GM21381 (cell line): ENCODE measurements at regions not wholly inside any gene's neighbourhood (a gene's known extent, or its start where the extent isn't known, plus 50 kb on each side); places are given as distances from the start of the nearest gene placed in this dataset.

ENCODE experiments used
- ATAC-seq: cut with Tn5 transposase; IDR thresholded peaks from one replicate; pipeline ENCODE4 v1.9.1; 2021; ENCODE audit warnings: mild to moderate bottlenecking, moderate library complexity; ENCODE audit not compliant: unreplicated experiment

DNA sequence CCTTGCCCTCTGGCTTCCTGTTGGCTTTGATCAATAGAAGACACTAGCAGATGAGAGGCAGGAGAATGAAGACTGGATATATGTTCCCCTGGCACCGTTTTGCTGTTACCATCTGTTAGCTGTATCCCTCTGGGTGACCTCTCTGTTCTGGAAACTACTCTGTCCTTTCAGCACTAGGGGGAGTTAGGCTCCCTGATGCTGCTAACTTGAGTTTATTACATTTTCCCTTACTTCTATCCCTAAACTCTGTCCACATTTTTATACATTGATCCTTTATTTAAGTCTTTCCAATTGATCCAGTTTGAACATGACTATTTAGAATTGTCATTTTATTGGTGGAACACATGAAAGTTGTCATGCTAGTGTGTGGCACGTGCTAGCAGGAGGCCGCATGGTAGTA is 1014.3 kb upstream of the CDH2 start:
- no peak for ATAC-seq

DNA sequence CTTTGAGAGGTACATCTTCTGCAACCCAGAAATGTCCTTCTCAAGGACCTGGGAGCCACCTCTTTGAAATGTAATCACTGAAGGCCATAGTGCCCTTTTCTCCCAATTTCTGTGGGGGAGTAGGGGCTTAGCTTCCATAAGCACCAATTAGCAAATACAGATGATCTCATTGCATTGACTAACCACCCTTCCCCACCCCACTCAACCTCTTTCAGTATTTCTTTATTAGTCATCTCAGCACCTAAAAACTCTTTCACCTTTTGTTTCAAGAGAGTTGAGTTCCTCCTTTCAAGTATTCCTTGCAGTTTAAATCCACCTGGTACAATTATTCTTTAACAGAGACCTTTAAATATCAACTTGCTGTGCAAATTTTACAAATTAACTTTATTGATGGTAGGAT is 1011.8 kb upstream of the CDH2 start:
- no peak for ATAC-seq

DNA sequence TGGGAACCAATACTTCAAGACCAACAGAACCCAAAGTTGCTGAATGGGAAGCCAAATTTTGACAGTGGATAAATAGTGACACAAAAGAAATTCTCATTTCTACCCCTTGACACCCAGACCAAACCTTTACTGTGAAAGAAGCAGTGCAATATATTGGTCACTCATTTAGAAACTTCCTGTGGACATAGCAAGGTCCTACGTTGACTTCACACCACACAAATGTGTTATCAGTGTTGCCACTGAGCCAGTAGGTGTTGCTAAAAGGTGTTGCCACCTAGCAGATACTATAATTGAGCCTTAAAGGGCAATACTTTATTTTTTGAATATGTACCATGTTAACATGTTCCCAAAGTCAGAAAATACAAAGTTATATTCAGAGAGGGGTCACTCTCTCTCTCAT is 1008.9 kb upstream of the CDH2 start:
- no peak for ATAC-seq

DNA sequence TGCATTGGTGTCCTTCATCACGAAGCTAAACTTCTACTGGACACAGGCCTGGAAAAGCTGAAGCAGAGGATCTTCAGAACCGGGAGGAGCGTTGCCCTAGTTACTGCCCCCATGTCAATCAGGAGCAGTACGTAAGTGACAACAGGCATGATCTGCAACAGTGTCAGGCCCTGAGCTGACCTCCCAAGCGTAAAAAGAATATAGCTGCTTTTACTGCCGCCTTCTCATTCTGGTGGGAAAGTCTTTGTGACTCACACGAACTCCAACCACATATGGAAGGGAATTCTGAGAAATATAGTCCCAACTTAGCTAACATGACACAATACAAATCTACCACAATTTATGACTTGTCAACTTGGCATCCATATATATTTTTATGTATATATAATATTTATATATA is 1007.7 kb upstream of the CDH2 start:
- no peak for ATAC-seq

DNA sequence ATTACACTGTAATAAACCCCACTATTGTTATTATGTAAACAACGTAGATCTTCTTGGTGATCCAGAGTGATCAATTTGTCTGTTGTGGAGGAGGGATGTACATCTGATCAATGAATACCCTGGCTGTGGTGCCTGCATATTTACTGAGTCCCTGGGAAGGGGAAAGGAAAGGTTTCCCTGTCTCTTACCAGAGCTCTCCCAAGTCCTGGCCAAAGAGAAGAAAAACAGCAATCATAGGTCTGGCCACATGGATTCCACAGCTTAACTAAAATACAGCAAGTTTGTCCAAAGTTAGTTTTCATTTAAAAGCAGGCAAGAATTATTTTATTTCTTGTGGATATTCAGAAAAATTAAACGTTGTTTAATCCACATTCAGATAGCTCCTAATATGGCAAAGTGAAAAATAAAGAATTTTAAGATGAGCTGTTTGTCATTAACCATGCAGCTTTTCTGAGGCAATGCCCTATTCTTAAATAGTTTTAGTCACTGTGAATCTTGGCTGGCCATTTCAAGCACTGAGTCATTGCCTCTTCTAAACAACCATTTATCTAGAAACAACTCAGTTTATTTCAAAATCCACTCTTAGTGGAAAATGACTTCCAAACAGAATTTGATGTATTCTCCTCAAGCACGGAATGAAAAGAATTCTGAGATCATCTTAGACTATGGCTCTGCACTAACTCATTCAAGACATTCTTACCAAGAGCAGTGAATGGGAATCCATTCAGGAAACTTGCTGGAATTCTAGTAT is 1004.4 kb upstream of the CDH2 start:
- no peak for ATAC-seq

- no peak for ATAC-seq
These were observed 999.8 kb upstream of the CDH2 start for GRCh38 chr18:29176681-29177080.

- no peak for ATAC-seq
These were observed 998.0 kb upstream of the CDH2 start for GRCh38 chr18:29174891-29175290.

DNA sequence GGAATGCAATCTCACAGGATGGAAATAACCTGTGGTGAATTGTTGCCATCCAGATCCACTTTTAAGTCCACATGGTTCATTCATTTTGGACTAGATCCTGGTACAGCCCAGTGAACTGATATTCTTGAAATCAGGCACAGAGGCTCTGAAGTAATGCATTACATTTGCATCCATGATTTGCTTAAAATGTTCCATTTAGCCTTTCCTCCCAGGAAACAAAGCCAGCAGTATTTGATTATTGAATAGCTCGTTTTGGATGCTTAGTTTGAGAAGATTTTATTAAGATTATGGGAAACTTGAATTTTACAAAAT is 995.8 kb upstream of the CDH2 start:
- ATAC-seq = no peak

DNA sequence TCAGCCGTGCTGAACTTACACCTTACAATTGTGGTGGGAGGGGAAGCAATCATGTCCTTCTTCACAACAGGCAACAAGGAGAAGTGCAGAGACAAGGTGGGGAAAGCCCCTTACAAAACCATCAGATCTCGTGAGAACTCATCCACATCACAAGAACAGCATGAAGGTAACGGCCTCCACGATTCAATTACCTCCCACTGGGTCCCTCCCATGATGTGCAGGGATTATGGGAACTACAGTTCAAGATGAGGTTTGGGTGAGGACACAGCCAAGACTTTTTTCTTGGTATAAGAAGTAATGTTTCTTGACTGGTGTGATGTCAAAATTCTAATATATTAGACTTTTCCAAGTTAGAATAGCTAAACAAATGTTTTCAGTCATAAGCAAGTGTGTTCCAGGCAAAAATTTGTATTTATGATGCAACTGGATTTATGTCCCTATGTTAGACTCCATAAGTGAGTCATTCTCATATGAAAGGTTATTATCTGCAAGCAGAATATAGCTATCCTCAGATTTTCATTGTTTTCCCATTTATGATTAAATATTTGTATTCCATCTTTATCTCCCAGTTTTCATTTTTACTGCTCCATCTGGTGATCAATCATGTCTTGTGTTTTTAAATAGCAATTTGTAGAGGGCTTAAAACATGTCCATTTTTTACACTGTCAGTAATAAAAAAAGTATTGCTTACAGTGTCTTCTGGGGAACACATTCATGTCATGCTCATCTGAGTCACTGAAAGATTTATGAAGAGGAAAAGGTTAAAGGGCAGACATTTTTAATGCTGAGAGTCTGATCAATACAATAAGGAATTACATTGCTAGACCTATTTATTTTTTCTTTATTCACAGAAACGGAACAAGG is 995.2 kb upstream of the CDH2 start:
- no peak for ATAC-seq

DNA sequence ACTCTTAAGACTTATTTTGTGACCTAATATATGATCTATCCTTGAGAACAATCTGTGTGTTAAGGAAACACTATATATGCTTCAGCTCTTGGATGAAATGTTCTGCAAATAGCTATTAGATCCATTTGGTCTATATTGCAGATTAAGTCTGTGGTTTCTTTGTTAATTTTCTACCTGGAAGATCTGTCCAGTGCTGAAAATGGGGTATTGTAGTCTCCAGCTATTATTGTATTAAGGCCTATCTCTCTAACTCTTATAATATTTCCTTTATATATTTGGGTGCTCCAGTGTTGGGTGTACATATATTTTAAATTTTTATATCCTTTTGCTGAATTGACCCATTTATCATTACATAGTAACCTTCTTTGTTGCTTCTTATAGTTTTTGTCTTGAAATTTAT is 992.7 kb upstream of the CDH2 start:
- no peak for ATAC-seq

- ATAC-seq = no peak
These were observed 988.2 kb upstream of the CDH2 start for GRCh38 chr18:29164993-29165599.

- ATAC-seq = no peak
These were observed 987.2 kb upstream of the CDH2 start for GRCh38 chr18:29164020-29164706.

DNA sequence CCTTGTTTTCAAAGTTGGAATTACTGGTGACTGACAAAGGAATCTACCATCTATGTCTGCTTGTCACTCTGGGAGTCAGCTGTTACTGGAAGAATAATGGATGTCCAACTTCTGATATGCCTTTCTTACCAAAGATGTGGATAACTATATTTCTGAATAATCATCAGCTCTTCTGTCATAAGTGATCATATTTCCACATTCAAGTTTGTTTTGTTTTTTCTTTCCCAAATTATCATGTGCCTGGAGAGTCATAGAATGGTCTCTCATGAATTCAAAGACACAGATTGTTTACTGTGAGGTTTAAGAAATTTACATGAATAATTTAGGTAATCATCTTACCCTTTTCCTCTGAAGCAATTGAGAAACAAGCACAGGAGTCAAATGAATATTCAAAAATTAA is 986.7 kb upstream of the CDH2 start:
- no peak for ATAC-seq

DNA sequence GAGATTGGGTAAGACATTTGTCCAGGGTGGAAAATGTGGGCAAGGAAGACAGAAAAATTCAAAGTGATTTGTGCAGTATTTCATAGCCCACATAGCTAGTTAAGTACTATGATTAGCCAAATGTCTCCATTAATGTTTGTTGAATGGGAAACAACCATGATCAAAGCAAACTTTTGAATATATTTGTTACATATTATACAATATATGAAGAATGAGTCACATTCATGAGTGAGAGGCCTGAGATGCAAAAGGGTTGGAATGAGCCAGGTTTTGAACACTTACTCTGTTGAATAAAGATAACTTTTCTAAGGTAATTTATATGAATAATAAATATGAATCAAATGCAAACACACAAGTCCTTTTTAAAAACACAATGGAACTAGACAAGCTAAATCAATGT is 984.5 kb upstream of the CDH2 start:
- no peak for ATAC-seq

GRCh38 chr18:29160170-29160569 is 983.2 kb upstream of the CDH2 start:
- no peak for ATAC-seq

DNA sequence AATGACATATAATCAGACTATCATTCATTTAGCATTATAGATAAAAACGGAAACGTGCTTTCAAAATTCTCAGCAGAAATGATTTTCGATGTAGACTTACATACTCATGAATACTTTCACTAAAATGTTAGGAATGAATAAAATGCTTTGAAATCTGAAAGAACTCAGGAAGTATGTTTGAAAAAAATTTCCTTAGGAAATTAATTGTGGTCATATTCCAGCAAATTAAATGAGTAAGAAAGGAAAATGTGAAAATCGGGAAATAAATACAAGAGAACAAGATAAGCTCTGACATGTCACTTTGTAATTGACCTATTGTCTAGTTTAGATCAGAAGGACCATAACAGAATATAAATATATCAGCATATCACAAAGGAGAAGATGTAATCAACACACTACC is 981.0 kb upstream of the CDH2 start:
- no peak for ATAC-seq

- ATAC-seq = no peak
These were observed 980.3 kb upstream of the CDH2 start for GRCh38 chr18:29157057-29157780.

- ATAC-seq = no peak
These were observed 979.6 kb upstream of the CDH2 start for GRCh38 chr18:29156531-29156930.

DNA sequence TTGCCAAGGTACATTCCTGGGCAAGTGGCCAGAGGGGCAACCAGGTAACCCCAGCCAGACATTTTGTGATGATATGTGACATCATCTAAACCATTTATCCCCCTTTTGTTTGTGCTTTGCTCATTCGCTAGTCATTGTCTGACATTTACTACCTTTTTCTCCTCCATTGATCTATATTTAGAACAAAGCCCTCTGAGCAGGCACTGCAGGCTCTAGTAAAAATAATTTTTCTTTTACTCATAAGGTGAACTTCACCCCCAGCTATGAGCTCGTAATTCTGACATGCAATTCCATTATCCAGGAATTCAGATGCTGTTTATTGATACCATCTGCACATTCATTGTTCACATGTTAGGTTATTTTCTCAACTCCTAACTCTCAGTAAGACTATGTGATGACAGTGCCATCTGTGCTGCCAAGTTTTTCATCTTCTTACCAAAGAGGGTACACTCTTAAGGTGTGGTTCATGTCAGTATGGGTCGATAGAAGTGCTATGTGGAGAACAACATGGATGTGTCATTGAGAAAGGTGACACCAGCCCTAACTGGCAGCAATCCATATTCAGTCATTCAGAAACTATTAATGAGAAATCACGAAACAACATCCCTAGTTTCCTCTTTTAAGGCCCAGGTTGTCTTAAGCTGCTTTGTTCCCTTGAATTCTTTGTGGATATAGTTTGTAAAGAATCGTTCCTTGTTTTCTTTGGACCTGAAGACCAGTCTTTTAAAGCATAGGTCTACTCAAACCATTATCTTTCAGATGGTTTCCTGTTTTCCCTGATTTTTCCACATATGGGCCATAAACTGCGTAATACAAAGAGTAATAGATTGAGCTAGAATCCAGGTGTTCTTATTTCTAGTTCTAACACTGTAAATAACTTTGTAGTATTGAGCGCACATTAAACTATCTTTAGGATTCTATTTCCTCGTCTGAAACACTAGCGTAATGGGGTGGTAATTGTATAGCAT is 978.1 kb upstream of the CDH2 start:
- no peak for ATAC-seq
